HK-2 (cell line): ENCODE measurements at regions not wholly inside any gene's neighbourhood (a gene's known extent, or its start where the extent isn't known, plus 50 kb on each side); places are given as distances from the start of the nearest gene placed in this dataset.
"Not testable (repeated sequence)": the region's sequence is repeated elsewhere in the genome, so short reads cannot be mapped to it uniquely, and the experiment has no call there.

Experiments used
- DNase-seq: peaks from one replicate; pipeline ENCODE4 v3.0.0-alpha.2; 2018; ENCODE audit not compliant: unreplicated experiment

DNA sequence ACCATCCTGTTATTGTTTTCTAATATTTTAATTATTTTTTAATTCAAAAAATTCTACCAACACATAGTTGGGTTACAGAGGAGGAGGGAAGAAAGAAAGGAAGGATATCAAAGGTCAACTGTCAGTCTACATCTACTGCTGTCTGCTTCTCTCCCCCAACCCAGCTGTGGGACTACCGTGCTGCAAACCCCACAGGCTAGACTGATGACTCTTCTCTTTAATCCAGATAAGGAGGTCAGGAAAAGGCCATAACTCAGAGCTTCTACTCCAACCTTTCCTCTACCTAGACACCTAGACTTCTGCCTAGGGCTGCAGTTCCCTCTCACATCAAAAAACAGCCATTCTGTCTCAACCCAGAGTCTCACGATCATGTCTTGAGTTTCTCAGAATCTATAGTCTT is 124.2 kb upstream of the ETV3 start:
- no peak for DNase-seq

DNA sequence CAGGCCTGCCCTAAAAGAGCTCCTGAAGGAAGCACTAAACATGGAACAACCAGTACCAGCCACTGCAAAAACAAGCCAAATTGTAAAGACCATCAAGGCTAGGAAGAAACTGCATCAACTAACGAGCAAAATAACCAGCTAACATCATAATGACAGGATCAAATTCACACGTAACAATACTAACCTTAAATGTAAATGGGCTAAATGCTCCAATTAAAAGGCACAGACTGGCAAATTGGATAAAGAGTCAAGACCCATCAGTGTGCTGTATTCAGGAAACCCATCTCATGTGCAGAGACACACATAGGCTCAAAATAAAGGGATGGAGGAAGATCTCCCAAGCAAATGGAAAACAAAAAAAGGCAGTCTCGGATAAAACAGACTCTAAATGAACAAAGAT is 117.7 kb upstream of the ETV3 start:
- DNase-seq, result not testable (repeated sequence)

GRCh38 chr1:157254183-157254582 is 116.0 kb upstream of the ETV3 start:
- not testable (repeated sequence) for DNase-seq

- no peak for DNase-seq
These were observed 114.3 kb upstream of the ETV3 start for GRCh38 chr1:157252473-157252872.

- no peak for DNase-seq
These were observed 111.5 kb upstream of the ETV3 start for GRCh38 chr1:157249739-157250138.

GRCh38 chr1:157249326-157249725 is 111.1 kb upstream of the ETV3 start:
- no peak for DNase-seq

GRCh38 chr1:157247764-157248049 is 109.5 kb upstream of the ETV3 start:
- DNase-seq, result not testable (repeated sequence)

GRCh38 chr1:157247005-157247763 is 109.0 kb upstream of the ETV3 start:
- DNase-seq, result no peak

DNA sequence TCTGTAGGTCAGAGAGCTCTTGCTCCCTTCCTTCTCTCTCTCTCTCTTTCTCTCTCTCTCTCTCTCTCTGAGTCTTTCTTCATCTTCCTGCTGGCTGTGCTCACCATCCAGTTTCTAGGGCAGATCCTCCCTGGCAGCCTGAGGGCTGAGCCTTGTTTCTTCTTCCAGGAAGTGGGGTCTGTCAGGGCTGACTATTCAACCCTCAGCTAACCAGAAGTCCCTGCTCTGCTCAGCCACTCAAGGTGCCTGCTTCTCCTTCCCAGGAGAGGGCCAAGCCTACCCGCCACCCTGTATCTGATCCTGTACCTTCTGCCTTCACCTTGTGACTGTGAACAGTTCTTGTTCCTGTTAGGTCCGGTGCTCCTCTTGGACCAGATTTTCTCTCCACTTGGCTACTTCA is 107.6 kb upstream of the ETV3 start:
- no peak for DNase-seq

DNA sequence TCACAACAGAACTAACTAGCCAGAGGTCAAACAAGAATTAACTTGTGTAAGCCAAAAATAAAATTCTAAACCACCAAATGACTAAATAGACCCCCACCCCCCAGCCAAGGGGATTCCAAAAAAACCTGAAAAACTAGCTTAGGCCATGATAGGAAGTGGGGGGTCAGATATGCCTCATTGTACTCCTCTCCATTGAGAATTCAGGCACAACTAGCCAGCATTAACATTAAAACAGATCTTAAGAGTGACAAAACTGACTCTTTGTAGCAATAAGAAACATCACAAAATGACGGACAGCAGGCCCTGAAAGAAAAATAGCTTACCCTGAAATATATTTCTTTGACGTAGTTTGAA is 103.0 kb upstream of the ETV3 start:
- DNase-seq, result no peak

DNA sequence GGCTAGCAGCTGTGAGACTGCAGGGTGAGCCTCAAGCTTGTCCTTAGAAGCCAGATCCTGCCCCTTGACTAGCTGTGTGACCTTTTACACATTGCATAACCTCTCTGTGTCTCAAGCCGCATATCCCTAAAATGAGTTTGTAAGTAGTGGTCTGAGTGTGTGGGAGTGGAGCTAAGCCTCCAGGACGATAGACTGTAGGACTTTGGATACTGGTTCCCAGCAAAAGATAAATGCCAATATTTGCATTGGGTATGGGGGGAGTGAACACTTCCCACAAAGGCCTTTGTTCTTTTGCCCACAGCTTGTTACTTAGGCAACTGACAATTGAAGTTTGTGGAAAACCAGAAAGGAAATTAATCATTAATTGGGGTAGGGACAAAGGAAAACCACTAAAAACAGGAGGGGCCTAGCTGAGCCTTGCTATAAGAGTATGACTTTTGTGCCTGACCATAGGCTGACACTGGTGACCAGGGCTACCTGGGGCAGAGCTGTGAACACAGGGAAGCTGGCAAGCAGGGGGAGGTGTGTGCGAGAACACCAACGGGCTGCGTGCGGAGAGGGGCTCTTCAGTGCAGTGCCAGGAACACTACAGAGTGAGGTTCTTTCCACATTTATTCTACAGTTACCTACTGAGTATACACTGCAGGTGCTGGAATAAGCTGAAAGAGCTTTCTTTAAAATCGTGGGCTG is 102.4 kb upstream of the ETV3 start:
- DNase-seq, result no peak

- no peak for DNase-seq
These were observed 101.7 kb upstream of the ETV3 start for GRCh38 chr1:157239936-157240335.

DNA sequence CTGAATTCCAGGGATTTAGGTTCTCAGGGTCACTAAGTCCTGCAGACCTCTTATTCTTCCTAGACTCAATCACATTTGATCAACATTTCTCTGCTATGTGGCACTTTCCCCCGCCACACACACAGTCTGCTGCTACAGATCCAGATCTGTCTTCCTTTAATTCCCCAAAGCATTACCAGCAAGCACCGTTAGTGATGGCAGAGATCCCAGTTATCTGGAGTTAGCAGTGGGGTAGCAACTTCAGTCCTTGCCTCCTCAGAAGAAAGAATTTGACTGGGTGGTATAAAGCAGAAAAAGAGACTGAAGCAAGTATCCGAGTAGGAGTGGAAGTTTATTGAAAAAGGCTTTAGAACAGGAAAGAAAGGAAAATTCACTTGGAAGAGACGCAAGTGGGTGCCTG is 100.4 kb upstream of the ETV3 start:
- no peak for DNase-seq

- no peak for DNase-seq
These were observed 99.8 kb upstream of the ETV3 start for GRCh38 chr1:157237981-157238380.

- no peak for DNase-seq
These were observed 99.3 kb upstream of the ETV3 start for GRCh38 chr1:157237522-157237921.

DNA sequence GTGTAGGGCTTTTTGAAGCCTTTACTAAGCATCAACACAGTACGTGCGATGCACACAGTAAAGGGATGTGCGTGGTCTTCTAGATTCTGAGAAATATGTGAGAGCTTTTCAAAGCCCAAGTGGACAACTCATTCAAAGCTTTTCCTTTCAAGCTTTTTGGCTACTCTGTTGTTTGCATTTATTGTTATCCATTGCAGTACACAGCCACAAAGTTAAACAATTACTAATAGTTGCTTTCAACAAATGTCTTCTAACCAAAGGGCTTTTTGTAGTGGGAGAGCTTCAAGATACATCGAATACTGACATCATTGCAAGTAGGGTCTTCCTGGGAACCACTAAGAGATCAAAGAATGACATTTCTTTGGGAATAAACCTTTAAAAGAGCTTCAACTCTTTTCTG is 97.9 kb upstream of the ETV3 start:
- no peak for DNase-seq

- no peak for DNase-seq
These were observed 97.1 kb upstream of the ETV3 start for GRCh38 chr1:157235307-157235706.

DNA sequence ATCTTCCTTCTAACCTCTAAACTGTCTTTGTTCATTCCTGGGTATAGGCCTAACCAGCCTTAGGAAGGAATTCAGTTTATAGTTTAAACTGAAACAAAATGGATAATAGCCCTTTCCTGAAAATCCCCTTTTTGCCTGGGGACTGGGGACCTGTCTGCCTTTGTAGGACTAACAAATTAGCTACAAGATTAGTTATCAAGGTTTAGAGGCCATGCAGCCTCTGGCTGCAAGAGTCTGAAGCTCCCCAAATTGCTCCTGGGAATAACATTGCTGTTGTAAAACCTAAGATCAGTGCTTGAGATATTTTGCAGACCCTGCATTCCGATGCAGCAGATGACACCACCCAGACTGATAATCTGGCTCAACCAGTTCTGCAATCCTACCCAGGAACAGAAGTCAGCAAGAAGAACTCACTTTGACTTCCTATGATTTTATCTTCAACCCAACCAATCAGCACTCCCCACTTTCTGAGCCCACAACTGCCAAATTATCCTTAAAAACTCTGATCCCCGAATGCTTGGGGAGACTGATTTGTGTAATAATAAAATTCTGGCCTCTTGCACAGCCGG is 96.6 kb upstream of the ETV3 start:
- no peak for DNase-seq

GRCh38 chr1:157233131-157233530 is 94.9 kb upstream of the ETV3 start:
- DNase-seq, result no peak

DNA sequence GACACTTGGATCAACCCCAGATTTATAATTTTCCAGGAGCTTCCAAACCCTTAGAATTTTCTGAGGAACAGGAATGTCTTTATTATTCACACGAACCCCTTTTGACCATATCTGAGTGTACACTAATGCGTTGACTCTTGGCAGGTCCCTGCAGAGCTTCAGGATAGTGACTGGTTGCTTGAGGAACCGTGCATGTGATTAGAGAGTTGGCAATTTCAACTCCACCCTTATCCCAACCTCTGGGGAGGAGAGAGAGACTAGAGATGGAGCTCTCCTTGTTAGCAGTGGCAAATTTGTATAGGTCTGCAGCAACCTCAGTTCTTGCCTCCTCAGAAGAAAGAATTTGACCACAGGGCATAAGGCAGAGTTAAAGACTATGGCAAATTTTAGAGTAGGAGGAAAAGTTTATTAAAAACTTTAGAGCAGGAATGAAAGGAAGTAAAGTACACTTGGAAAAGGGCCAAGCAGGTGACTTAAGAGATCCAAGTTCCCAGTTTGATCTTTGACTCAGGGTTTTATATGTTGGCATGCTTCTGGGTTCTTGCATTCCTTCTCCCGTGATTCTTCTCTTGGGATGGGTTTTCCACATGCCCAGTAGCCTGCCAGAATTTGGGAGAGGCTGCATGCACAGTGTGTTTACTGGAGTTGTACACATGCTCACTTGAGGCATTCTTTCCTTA is 93.8 kb upstream of the ETV3 start:
- no peak for DNase-seq

- no peak for DNase-seq
These were observed 92.3 kb upstream of the ETV3 start for GRCh38 chr1:157230500-157230899.

DNA sequence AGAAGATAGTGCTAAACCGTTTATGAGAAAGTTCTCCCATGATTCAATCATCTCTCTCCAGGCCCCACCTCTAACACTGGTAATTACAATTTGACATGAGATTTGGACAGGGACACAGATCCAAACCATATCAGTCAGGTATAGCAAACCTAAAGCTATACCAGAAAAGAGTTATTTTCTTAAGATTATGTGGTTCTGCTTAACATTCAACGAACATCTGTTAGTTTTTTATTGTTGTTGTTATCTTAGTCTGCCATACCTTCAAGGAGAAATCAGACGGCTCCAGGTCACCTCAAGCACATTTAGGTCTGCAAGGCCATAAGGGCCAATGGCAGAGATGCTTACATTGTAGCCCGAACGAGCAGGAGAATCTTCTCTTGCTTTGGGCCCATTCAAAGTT is 89.5 kb upstream of the ETV3 start:
- DNase-seq, result no peak

- no peak for DNase-seq
These were observed 88.5 kb upstream of the ETV3 start for GRCh38 chr1:157226739-157227138.
